DMS 273 (cell line): ENCODE measurements at regions not wholly inside any gene's neighbourhood (a gene's known extent, or its start where the extent isn't known, plus 50 kb on each side); places are given as distances from the start of the nearest gene placed in this dataset.

Experiments used
- DNase-seq: peaks from one replicate; lab custom pipeline; 2025; ENCODE audit not compliant: unreplicated experiment; lab: John Stamatoyannopoulos, UW

DNA sequence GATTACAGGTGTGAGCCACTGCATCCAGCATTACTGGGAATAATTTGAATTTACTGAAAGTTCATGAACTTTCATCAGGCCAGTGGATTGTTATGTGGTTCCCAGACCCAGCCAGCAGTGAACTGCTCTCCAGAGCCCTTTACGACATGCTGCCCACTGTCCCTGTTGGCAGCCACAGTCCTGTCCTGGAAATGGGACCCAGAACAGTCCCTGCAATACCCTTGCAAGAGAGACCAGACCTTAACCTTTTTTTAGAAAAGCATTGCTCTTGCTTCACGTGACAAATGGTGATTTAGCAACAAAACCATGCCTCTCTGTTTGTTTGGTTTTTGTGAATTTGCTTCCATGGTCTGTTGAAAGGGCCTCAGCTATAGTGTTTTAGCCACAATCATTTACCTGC lies 367.3 kb upstream of the C2CD4B start:
- no peak for DNase-seq

GRCh38 chr15:62533687-62534086 lies 368.6 kb upstream of the C2CD4B start:
- peak; percentile 80 for DNase-seq

DNA sequence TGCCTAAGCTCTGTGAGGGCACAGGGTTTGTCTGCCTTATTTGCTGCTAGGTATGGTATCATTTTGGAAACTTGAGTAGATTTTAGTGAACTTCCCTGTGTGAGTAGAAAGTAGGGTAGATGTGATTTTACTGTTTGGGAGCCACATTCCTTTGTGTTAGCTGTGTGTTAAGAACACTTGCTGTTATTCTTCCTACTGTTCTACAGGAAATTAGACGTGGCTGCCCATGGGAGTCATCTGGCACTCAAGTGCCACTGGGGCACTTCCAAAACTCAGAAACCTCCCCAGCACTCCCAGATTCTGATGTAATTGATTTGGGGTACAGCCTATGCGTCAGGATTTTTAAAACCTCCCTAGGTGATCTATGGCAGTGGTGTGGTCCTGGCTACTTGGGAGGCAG lies 369.9 kb upstream of the C2CD4B start:
- DNase-seq = no peak

DNA sequence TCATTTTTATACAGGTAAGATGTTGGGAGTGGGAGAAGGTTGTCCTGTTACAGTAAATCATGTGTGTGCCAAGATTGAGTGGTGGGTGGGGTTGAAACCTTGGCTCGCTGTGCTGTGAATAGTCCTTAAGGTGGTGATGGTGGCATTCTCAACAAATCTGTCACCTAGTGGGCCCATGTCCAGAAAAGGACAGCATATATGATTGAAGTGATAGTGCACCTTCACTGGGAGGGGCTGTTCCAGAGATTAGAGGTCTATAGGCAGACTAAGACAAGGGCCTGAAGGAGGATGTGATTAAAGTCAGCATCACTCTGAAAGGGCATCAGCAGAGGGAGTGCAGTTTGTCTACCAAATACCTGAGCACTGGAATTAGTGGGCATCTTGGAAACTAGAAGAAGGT lies 374.2 kb upstream of the C2CD4B start:
- no peak for DNase-seq

DNA sequence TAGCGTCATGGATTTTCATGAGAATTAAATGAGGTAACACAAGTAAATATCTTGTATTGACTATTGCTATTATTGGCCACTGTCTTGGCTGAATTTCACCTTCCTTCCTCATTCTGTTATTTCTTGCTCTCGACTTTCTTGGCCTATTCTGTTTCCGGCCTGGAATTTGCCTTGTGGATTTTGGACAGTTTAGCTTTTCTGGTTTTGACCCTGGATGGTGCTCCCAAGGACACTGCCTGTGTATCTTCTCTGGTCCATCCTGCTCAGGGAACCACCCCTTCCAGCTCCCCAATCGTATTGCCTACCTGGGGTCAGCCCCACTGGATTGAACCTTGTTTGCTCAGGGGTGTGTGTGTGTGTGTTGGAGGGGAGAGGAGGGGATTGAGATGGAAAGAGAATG lies 376.2 kb upstream of the C2CD4B start:
- DNase-seq = no peak

DNA sequence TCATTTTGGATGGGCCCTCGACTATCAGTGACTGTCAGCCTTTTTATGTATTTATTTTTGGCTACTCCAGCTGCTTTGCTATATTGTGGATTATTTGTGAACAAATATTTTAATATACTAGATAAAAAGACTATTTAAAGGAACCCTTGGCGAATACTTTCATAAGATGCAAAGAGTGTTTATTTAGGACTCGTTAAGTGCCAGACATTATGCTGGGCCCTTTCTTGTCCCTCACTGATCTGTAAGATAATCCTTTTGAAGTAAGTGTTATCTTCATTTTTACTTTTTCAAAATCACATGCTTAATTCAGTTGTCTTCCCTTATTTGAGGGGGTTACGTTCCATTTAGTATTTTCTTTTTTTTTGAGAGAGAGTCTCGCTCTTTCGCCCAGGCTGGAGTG lies 376.8 kb upstream of the C2CD4B start:
- DNase-seq = no peak

- DNase-seq = no peak
These were observed 379.4 kb upstream of the C2CD4B start for GRCh38 chr15:62544446-62544845.

DNA sequence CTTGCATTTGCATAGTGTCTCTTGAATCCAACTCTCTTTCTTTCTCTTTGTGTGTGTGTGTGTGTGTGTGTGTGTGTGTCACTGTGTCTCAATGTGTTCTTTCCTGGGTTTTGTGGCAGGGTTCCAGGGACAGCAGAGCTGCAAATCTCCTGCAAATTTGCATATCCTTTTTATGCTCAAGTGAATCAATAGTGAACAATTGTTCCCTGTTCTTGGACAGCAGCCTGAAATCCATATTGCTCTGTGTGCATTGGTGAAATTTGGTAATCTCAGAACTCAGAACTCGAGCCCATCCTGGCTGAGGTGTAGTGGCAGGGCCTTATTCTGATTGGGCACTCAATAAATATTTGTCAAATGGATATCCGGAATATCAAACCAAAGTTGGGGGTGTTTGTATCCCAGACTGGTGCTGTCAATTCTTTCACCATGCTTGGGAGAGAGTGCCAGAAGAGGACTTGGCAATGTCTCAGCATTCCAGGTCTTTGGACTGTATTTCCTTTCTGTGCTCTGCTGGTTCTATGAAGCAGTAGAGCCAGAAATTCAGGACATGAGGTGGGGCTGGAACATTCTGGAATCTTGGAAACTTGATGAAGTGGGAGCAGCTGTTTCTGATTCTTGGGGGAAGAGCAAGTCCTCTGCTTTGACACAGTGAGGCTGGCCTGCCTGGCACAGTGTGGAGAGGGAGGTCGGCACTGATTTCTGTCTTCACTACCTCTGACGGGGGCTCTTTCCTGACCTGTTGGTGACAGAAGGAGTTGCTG lies 380.6 kb upstream of the C2CD4B start:
- no peak for DNase-seq

DNA sequence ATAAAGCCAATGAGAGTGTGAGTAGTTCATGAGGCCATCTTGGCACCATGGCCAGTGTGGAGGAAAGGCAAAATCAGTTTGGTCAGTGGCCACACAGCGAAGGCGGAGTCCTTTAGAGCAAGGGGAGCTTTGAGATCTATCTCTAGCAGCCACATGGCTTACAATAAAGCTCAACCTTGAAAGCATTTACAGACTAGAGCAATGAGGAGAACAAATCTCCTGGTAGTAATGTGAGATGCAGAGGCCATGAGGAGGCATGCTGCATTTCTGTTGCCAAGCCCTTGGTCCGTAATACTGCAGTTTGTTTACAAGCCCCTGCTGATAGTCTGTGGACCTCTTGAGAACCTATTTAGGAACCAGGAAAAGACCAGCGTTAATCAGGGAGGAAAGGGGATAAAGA lies 381.5 kb upstream of the C2CD4B start:
- no peak for DNase-seq

- no peak for DNase-seq
These were observed 382.5 kb upstream of the C2CD4B start for GRCh38 chr15:62547584-62547983.

DNA sequence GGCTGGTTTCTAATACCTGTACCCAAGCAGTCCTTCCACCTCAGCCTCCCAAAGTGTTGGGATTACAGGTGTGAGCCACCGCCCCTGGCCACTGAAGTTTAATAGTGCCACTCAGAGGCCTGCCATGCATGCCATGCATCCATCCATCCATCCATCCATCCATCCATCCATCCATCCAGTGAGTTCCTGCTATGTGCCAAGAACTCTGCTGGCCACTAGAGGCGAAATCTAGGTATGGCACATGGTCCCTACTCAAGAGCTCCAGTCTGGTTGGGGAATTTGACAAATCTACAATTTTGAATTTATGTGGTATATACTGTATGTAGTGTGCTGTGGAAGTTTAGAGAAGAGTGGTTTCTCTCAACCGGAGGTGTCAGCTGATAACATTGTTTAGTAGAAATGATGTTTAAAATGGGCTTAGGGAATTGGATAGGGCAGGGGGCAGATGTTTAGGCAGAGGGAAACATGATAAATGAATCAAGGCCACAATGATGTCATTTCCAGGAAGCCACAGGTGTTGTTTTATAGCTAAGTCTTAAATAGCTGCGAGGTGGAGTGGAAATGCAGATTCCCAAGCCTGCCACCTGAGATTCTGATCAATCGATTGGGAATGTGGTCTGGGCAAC lies 384.4 kb upstream of the C2CD4B start:
- DNase-seq = peak; percentile 45

GRCh38 chr15:62550106-62550505 lies 385.0 kb upstream of the C2CD4B start:
- no peak for DNase-seq

DNA sequence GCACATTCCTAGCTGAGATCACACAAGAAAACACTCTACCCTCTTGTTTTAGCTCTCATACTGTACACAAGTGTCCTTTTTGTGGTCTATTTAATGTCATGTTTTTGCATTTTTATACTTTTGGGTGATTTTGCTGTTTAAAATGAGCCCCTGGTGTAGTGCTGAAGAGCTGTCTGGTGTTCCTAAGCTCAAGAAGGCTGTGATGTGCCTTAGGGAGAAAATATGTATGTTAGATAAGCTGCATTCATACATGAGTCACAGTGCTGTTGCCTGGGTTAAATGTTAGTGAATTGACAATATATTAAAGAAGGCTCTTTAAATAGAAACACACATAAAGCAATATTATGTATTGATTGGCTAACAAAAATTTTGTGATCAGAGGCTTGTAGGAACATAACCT lies 387.4 kb upstream of the C2CD4B start:
- DNase-seq = no peak

GRCh38 chr15:62553911-62554563 lies 389.0 kb upstream of the C2CD4B start:
- DNase-seq = no peak

- no peak for DNase-seq
These were observed 393.7 kb upstream of the C2CD4B start for GRCh38 chr15:62558640-62559380.

GRCh38 chr15:62559381-62559733 lies 394.3 kb upstream of the C2CD4B start:
- DNase-seq = no peak

GRCh38 chr15:62561059-62561519 lies 396.0 kb upstream of the C2CD4B start:
- no peak for DNase-seq

DNA sequence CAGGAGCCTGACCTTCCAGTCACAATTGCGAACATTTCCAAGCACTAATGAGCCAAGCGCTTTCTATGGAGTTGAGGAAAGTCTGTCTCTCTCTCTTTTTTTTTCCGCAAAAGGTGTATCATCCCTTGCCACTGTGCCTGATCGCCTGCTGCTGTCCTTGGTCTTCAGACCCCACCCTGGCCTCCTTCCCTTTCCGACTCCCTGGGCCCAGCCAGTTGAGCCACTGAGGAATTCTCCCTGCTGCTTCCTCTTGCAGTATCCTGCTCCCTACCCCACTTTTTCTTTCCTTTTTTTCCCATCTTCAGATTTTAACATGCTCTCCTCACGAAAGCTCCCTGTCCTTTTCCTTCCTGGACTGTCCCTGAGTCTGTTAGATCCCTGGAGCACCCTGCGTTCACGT lies 396.5 kb upstream of the C2CD4B start:
- DNase-seq = no peak

- DNase-seq = peak; percentile 11
These were observed 400.0 kb upstream of the C2CD4B start for GRCh38 chr15:62564886-62565633.

- DNase-seq = no peak
These were observed 400.5 kb upstream of the C2CD4B start for GRCh38 chr15:62565634-62566026.

GRCh38 chr15:62566248-62566647 lies 401.2 kb upstream of the C2CD4B start:
- no peak for DNase-seq
